ENCODE measurements at regions not wholly inside any gene's neighbourhood (a gene's known extent, or its start where the extent isn't known, plus 50 kb on each side); places are given as distances from the start of the nearest gene placed in this dataset.
"Not testable (repeated sequence)": the region's sequence is repeated elsewhere in the genome, so short reads cannot be mapped to it uniquely, and the experiment has no call there.

DNA sequence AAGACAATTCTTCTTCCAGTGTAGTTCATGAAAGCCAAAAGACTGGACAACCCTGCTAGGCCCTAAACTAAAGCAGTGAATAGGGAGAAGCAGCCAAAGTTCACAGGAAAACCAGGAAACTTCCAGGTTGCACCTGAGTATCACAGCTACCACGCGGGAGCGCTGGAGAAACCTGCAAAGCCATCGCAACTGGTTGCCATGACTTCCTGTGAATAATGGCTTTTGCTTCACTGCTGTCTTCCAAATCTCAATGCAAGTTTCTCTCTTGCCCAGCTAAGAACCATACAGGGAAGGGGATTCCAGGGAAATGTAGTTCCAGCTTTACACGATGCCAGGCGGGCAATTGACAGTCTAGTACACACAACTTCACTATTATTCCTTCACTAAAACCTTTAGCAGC lies 114.1 kb downstream of the GXYLT1 start:
- Mint-ChIP-seq H3K4me3 (no peak overlapping the region), H3K27ac (no peak overlapping the region), H3K4me1 (no peaks in the 10 kb centered on the region), H3K27me3 (peaks cover 12% of the 10 kb centered on the region), H3K9me3 (ENCODE audit: low read depth) (no peaks in the 10 kb centered on the region), H3K36me3 (no peaks in the 10 kb centered on the region)
- no peak for ATAC-seq
- no peak for DNase-seq
- CTCF ChIA-PET: no interaction called here

DNA sequence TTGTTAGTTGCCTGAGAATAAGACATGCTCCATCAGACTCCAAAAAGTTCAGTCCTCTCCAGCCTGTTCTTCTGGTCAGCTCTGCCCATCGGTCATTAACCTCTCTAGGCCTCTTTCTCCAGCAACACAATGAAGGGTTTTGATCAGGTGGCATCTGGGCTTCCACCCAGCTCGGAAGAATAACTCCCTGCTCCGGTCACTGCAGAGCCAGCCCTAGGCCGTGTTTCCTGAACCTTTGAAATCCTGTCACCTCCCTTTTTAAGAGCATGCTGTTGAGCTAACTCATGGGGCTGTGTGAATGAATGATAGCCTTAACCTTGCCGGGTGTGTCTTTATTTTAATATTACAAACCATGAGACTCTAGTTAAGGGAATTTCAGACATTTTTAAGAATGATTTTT lies 117.1 kb downstream of the GXYLT1 start:
- H3K27me3 Mint-ChIP-seq: no peaks in the 10 kb centered on the region
- peaks cover 8% of the 10 kb centered on the region for H3K4me1 Mint-ChIP-seq
- H3K36me3 Mint-ChIP-seq: no peaks in the 10 kb centered on the region
- no peaks in the 10 kb centered on the region for H3K9me3 Mint-ChIP-seq (ENCODE audit: low read depth)
- ATAC-seq (no peak), DNase-seq (no peak)
- CTCF ChIA-PET: no interaction called here
- no peak overlapping the region for H3K27ac Mint-ChIP-seq
- no peak overlapping the region for H3K4me3 Mint-ChIP-seq

DNA sequence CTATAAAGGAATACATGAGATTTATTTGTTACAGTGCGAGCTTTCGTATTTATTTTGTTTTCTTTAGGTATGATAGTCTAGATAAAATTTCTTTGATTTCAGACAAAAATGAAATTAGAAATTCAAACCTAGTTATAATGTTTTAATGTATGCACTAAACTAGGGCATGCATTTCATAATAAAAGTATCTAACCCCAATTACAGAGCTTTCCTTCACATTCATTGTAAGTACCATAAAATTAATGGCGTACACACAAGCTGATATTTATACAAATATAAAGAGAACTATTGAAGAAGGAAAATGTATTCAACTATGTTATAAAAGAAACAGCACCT lies 120.2 kb downstream of the GXYLT1 start:
- Mint-ChIP-seq H3K27ac (no peak overlapping the region), H3K9me3 (ENCODE audit: low read depth) (no peaks in the 10 kb centered on the region), H3K4me1 (peaks cover 9% of the 10 kb centered on the region), H3K4me3 (peak overlapping the region; percentile 41), H3K36me3 (no peaks in the 10 kb centered on the region), H3K27me3 (no peaks in the 10 kb centered on the region)
- ATAC-seq: no peak
- CTCF ChIA-PET: interaction anchor here (0.8 to 2.6 kb wide), 20 partner anchors 10 to 1078 kb away, joined by 3 to 14 read pairs (median 4); no protein-coding TSS in a partner anchor
- no peak for DNase-seq

DNA sequence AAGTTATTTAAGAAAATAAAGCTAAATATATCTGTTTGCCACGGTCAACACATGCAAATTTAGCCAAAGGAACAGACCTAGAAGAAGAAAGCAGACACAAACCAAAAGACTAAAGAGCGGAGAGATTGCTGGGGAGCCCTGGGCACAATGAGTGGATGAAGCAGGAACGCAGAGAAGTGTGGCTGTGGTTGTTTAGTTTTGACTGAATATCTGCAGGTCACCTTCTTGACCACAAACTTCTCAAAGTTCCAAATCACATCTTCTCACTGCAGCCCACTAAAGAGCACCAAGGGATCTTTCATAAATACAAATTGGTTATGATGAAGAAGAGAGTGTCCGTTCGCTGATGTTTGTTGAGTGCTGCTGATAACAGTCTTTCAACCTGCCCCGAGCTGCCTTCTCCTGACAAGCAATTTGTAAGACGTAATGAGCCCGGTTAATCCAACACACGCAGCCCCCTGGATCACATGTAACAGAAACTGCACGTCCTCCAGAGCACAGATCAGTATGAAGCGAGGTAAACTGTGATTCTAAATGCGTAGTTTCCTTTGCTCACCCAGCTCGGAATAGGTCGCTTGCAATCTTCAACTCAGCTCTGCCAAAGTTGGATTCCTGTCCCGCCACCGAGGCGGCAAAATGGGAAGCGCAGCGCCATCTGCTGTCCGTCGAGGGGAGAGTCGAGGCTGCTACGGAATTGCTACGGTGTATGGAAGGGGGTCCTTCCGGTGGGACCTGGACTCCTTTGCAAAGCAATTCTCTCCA lies 120.8 kb downstream of the GXYLT1 start:
- ATAC-seq (peak; percentile 85), DNase-seq (peak; percentile 71)
- Mint-ChIP-seq H3K27ac (no peak overlapping the region), H3K27me3 (no peaks in the 10 kb centered on the region), H3K9me3 (ENCODE audit: low read depth) (no peaks in the 10 kb centered on the region), H3K4me1 (peaks cover 9% of the 10 kb centered on the region), H3K4me3 (peak overlapping the region; percentile 41), H3K36me3 (no peaks in the 10 kb centered on the region)
- CTCF ChIA-PET: interaction anchor here (0.6 to 2.6 kb wide), 20 partner anchors 9 to 1077 kb away, joined by 3 to 14 read pairs (median 4); no protein-coding TSS in a partner anchor

DNA sequence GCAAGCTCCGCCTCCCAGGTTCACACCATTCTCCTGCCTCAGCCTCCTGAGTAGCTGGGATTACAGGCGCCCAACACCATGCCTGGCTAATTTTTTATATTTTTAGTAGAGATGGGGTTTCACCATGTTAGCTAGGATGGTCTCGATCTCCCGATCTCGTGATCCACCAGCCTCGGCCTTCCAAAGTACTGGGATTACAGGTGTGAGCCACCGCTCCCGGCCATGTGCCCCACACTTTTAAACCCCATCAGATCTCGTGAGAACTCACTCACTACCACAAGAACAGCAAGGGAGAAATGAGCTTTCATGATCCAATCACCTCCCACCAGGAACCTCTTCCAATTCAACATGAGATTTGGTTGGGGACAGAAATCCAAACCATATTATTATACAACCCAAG lies 122.7 kb downstream of the GXYLT1 start:
- H3K4me3 Mint-ChIP-seq; ATAC-seq; H3K9me3 Mint-ChIP-seq (ENCODE audit: low read depth); H3K27ac Mint-ChIP-seq; H3K36me3 Mint-ChIP-seq; H3K4me1 Mint-ChIP-seq; H3K27me3 Mint-ChIP-seq; DNase-seq: not testable (repeated sequence)
- CTCF ChIA-PET: interaction anchor here (1.4 kb wide), 1 partner anchor 757 kb away, joined by 3 read pairs; no protein-coding TSS in a partner anchor

DNA sequence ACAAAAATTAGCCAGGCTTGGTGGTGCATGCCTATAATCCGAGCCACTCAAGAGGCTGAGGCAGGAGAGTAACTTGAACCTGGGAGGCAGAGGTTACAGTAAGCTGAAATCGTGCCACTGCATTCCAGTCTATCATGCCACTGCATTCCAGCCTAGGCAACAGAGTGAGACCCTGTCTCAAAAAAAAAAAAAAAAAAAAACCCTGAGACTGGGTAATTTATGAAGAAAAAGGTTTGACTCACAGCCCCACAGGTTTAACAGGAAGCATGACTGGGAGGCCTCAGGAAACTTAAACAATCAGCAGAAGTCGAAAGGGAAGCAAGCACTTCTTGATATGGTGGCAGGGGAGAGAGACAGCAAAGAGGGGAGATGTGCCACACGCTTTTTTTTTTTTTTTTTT lies 123.2 kb downstream of the GXYLT1 start:
- CTCF ChIA-PET: interaction anchor here (1.4 kb wide), 1 partner anchor 757 kb away, joined by 3 read pairs; no protein-coding TSS in a partner anchor
- ATAC-seq (no peak), DNase-seq (no peak)
- H3K27ac Mint-ChIP-seq: no peak overlapping the region
- H3K36me3 Mint-ChIP-seq: no peaks in the 10 kb centered on the region
- H3K27me3 Mint-ChIP-seq: peaks cover 5% of the 10 kb centered on the region
- H3K4me1 Mint-ChIP-seq: peaks cover 9% of the 10 kb centered on the region
- H3K9me3 Mint-ChIP-seq (ENCODE audit: low read depth): no peaks in the 10 kb centered on the region
- H3K4me3 Mint-ChIP-seq: no peak overlapping the region

DNA sequence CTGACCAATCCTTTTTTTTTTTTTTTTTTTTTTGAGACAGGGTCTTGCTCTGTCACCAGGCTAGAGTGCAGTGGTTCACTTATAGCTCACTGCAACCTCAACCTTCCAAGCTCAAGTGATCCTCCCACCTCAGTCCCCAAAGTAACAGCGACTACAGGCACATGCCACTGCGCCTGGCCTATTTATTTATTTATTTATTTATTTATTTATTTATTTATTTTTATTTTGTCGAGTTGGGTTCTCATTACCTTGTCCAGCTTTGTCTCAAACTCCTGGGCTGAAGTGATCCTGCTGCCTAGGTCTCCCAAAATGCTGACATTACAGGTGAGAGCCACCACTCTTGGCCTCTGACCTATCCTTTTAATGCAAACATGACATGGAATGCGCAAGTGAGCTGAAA lies 124.4 kb downstream of the GXYLT1 start:
- ATAC-seq (no peak), DNase-seq (no peak)
- Mint-ChIP-seq H3K36me3 (no peaks in the 10 kb centered on the region), H3K9me3 (ENCODE audit: low read depth) (no peaks in the 10 kb centered on the region), H3K4me1 (peaks cover 9% of the 10 kb centered on the region), H3K27me3 (peaks cover 7% of the 10 kb centered on the region), H3K27ac (no peak overlapping the region), H3K4me3 (no peak overlapping the region)
- CTCF ChIA-PET: no interaction called here

DNA sequence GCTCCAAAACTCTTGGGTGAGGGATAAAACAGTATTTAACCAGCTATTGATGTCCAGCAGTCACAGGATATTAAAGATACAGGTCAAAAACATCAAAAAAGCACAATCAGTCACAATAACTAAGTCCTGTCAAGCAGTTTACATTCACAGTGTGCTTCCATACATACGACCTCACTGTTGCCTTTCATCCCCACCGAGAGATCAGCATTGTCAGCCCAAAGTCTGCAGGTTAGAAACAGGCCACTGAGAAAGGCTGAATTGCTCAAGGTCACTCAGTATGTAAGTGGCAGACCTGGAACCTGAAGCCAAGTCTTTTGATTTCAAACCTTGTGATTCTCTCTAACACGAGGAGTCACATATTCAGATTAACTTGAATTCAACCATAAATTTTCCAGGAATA lies 124.9 kb downstream of the GXYLT1 start:
- Mint-ChIP-seq H3K9me3 (ENCODE audit: low read depth) (no peaks in the 10 kb centered on the region), H3K36me3 (no peaks in the 10 kb centered on the region), H3K4me1 (peaks cover 9% of the 10 kb centered on the region), H3K4me3 (no peak overlapping the region), H3K27me3 (peaks cover 7% of the 10 kb centered on the region), H3K27ac (no peak overlapping the region)
- CTCF ChIA-PET: no interaction called here
- ATAC-seq: no peak
- no peak for DNase-seq

DNA sequence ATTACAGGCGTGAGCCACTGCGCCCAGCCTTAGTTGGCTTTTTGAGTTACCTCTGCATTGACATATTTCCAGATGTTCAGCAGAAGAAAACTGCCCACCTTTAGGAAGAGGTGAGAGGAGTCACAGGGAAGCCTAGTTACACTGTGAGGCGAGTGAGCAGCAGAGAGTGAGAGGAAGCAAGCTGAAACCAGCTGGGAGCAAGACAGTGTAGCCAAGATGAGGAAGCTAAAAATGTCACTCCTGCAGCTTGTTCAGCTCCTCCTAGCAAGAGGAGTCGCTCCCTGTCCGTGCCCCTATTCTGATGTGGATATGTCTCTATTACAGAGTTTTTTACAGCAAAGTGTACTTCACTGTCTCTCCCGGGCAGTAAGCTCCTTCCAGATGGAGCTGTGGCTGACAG lies 127.6 kb downstream of the GXYLT1 start:
- H3K36me3 Mint-ChIP-seq: no peaks in the 10 kb centered on the region
- peaks cover 7% of the 10 kb centered on the region for H3K27me3 Mint-ChIP-seq
- H3K4me3 Mint-ChIP-seq: no peak overlapping the region
- peaks cover 2% of the 10 kb centered on the region for H3K4me1 Mint-ChIP-seq
- CTCF ChIA-PET: no interaction called here
- no peak overlapping the region for H3K27ac Mint-ChIP-seq
- DNase-seq (no peak), ATAC-seq (no peak)
- no peaks in the 10 kb centered on the region for H3K9me3 Mint-ChIP-seq (ENCODE audit: low read depth)

DNA sequence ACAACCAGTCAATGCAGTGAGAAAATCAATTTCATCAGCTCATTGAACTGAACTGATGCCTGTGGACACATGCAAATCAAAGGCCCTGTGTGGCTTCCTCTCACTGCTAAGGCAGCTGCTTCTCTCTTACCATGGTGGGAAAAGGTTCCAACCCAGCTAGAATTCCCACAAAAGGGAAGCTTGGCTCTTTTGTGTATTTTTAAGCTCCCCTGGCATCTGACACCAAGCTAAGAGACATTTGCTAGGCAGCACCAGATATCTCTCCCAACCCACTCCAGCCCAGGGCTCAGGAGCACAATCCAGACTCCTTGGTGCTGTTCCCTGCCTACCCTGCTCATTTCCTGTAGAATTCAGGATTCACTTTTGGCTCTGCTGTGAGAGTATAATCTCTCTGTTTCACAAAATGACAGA lies 129.6 kb downstream of the GXYLT1 start:
- peaks cover 9% of the 10 kb centered on the region for H3K27me3 Mint-ChIP-seq
- no peak overlapping the region for H3K4me3 Mint-ChIP-seq
- no peaks in the 10 kb centered on the region for H3K36me3 Mint-ChIP-seq
- DNase-seq: no peak
- CTCF ChIA-PET: interaction anchor here (3.2 kb wide), 1 partner anchor 9 kb away, joined by 14 read pairs; no protein-coding TSS in a partner anchor
- no peaks in the 10 kb centered on the region for H3K4me1 Mint-ChIP-seq
- H3K27ac Mint-ChIP-seq: no peak overlapping the region
- no peaks in the 10 kb centered on the region for H3K9me3 Mint-ChIP-seq (ENCODE audit: low read depth)
- ATAC-seq: no peak

DNA sequence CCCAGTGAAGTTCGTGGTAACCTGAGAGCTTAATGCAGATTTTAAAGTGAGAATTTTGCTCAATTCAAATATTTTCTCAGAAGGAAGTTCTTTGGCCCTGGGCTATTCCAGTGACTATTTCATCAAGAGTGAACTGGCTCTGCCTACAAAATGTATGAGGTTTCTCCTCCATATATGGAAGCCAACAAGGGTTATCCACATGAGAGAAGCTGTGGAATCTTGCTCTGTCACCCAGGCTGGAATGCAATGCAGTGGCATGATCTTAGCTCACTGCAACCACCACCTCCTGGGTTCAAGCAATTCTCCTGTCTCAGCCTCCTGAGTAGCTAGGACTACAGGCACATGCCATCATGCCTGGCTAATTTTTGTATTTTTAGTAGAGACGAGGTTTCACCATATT lies 132.2 kb downstream of the GXYLT1 start:
- H3K4me1 Mint-ChIP-seq; DNase-seq; H3K27me3 Mint-ChIP-seq; H3K4me3 Mint-ChIP-seq; ATAC-seq; H3K9me3 Mint-ChIP-seq (ENCODE audit: low read depth); H3K27ac Mint-ChIP-seq; H3K36me3 Mint-ChIP-seq: not testable (repeated sequence)
- CTCF ChIA-PET: interaction anchor here (2.0 kb wide), 1 partner anchor 12 kb away, joined by 6 read pairs; no protein-coding TSS in a partner anchor

DNA sequence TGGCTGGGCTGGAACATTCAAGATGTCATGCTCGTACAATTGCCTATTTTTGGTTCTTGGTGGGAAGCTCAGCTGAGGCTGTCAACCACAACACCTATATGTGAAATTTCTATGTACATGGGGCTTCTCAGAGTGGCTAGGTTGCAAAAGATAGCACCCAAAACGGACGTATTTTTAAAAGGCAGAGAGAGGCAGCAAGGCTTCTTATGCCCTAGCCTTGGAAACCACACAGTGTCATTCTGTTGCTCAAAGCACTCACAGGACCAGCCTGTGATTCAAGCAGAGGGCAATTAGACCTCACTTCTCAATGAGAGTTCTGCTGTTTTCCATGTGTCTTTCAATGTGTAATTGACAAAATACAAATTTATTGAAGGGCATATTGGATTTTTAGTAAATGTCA lies 134.0 kb downstream of the GXYLT1 start:
- Mint-ChIP-seq H3K4me3 (no peak overlapping the region), H3K36me3 (no peaks in the 10 kb centered on the region), H3K27me3 (peaks cover 3% of the 10 kb centered on the region), H3K4me1 (no peaks in the 10 kb centered on the region), H3K27ac (no peak overlapping the region), H3K9me3 (ENCODE audit: low read depth) (no peaks in the 10 kb centered on the region)
- CTCF ChIA-PET: interaction anchor here (2.0 kb wide), 1 partner anchor 14 kb away, joined by 6 read pairs; no protein-coding TSS in a partner anchor
- ATAC-seq (no peak), DNase-seq (no peak)

DNA sequence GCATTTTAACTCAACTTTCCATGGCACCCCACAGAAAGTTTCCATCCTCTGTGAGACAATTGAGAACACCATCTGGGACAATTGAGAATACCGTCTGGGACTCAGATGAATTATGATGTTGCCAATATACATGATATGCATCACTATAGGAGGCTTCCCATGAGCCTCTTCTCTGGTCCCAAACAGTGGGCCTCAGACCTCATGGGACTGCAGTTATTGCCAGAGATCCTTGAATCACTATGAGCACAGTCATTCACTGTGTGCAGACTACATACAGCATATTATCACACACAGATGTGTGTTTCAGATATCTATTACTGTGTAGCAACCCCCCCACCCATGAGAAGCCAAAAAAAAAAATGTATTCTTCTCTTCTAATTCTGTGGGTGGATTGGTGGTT lies 134.4 kb downstream of the GXYLT1 start:
- DNase-seq (no peak), ATAC-seq (no peak)
- H3K27me3 Mint-ChIP-seq: peaks cover 3% of the 10 kb centered on the region
- CTCF ChIA-PET: no interaction called here
- no peaks in the 10 kb centered on the region for H3K4me1 Mint-ChIP-seq
- no peak overlapping the region for H3K27ac Mint-ChIP-seq
- H3K36me3 Mint-ChIP-seq: no peaks in the 10 kb centered on the region
- H3K4me3 Mint-ChIP-seq: no peak overlapping the region
- no peaks in the 10 kb centered on the region for H3K9me3 Mint-ChIP-seq (ENCODE audit: low read depth)

DNA sequence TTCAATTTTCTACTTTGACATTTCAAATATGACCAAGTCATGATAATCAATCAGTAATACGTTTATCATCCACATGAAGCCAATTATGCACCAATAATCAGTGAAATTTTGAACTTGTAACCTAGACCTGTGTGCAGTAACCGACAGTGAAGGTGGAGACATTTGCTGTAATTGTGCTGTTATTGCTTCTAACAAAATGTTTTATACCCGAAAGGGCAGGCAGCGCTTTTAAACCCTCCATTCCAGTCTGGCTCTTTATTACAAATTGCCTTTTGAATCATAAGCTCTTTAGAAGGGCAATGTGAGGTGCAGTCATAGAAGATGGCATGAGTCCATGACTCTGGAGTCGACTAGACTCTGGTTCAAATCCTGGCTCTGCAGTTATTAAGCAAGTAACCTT lies 135.7 kb downstream of the GXYLT1 start:
- Mint-ChIP-seq H3K36me3 (no peaks in the 10 kb centered on the region), H3K9me3 (ENCODE audit: low read depth) (no peaks in the 10 kb centered on the region), H3K4me3 (no peak overlapping the region), H3K4me1 (no peaks in the 10 kb centered on the region), H3K27ac (no peak overlapping the region), H3K27me3 (peaks cover 3% of the 10 kb centered on the region)
- ATAC-seq (no peak), DNase-seq (no peak)
- CTCF ChIA-PET: no interaction called here
